Stomach (tissue), 8 donors: ENCODE measurements at regions not wholly inside any gene's neighbourhood (a gene's known extent, or its start where the extent isn't known, plus 50 kb on each side); places are given as distances from the start of the nearest gene placed in this dataset.

Experiments used
- DNase-seq, 2 donors: peaks; one replicate each; pipeline versions ENCODE4 v3.0.0 to v3.0.0-alpha.2; 2013 to 2019
- H3K27ac ChIP-seq, 5 donors: fragments of 200-600 bp in 4 of 5; sonication (generic) in 4 of 5; one replicate each; pipeline ENCODE4 v1.5.1; 2013 to 2019; ENCODE audit warnings: mild to moderate bottlenecking in 1 of 5, moderate library complexity in 1 of 5
- H3K27me3 ChIP-seq, 3 donors: fragments of 200-600 bp; sonication (generic); one replicate each; pipeline ENCODE4 v1.5.1; 2017 to 2019; ENCODE audit warnings: mixed run types in 1 of 3
- H3K36me3 ChIP-seq, 4 donors: fragments of 200-600 bp; sonication (generic); 1 replicate in 3 of 4; 2 replicates in 1 of 4; pipeline ENCODE4 v1.5.1; 2016 to 2019
- H3K4me1 ChIP-seq, 4 donors: fragments of 200-600 bp; sonication (generic); one replicate each; pipeline ENCODE4 v1.5.1; 2016 to 2019
- H3K4me3 ChIP-seq, 4 donors: fragments of 200-600 bp; sonication (generic) in 3 of 4; one replicate each; pipeline ENCODE4 v1.5.1; 2016 to 2019; ENCODE audit warnings: mild to moderate bottlenecking in 1 of 4
- H3K9me3 ChIP-seq, 4 donors: fragments of 200-600 bp; sonication (generic); one replicate each; pipeline ENCODE4 v1.5.1; 2016 to 2019
- EP300 ChIP-seq: sonication (generic); formaldehyde crosslinking; IDR thresholded peaks from one replicate; pipeline ENCODE4 v1.6.1; 2017; ENCODE audit warnings: antibody characterized with exemption
- POLR2A ChIP-seq, 4 donors: fragments of 450-650 bp; IDR thresholded peaks; one replicate each; pipeline ENCODE4 v1.6.1; 2016; ENCODE audit warnings: antibody characterized with exemption in 4 of 4, control low read depth in 2 of 4, mild to moderate bottlenecking in 1 of 4, moderate library complexity in 1 of 4
- POLR2AphosphoS5 ChIP-seq, 3 donors: sonication (generic); formaldehyde crosslinking; IDR thresholded peaks; one replicate each; pipeline ENCODE4 v1.6.1; 2016; ENCODE audit warnings: antibody characterized with exemption in 3 of 3
- WGBS, 5 donors: extraction: QIAGEN DNeasy Blood & Tissue Kit in 3 of 5; methylation state at CpG; one replicate each; pipeline versions ENCODE4 v1.1.5 to v1.1.7; 2013 to 2018; 5-methylcytosine and 5-hydroxymethylcytosine counted together
- intact Hi-C: fragments of 100-400 bp; cut with DNase I; formaldehyde crosslinking; loops from one replicate; pipeline ENCODE4 v1.15.1; 2023; ENCODE audit warnings: low total_unique reads
- TF ChIP-seq, protein P1 (sequence below), 7 experiments: fragments of 450-650 bp in 4 of 7; fragments of 200-600 bp in 3 of 7; sonication (generic) in 3 of 7; IDR thresholded peaks; one replicate each; pipeline ENCODE4 v1.5.1; 2016 to 2019; ENCODE audit warnings: antibody characterized with exemption in 7 of 7, control low read depth in 2 of 7, mild to moderate bottlenecking in 1 of 7
- donor health status: healthy with polysubstance abuse.
- donor health status: Bipolar disorder and iron deficiency.
- donor health status: healthy.

DNA sequence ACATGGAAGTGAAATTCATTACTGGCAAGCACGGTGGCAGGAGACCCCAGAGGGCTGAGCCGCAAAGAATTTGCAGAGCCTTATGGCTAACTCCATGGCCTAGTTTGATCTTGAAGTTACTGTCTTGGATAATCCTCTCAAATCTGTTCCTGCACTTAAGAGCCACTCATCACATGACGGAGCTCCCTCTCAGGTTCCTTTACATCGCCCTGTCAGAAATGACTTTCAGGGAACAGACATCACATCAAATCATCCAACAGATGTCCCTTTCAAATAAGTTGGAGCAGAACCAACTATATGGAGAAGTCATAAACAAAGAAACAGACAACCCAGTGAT, 328.8 kb upstream of the THBS1 start:
- H3K9me3 ChIP-seq = no peaks in the 10 kb centered on the region
- no peak overlapping the region for H3K27ac ChIP-seq
- intact Hi-C loops = no loop called here
- no peaks in the 10 kb centered on the region for H3K4me1 ChIP-seq
- no peaks in the 10 kb centered on the region for H3K27me3 ChIP-seq
- TF ChIP-seq, protein P1, sequence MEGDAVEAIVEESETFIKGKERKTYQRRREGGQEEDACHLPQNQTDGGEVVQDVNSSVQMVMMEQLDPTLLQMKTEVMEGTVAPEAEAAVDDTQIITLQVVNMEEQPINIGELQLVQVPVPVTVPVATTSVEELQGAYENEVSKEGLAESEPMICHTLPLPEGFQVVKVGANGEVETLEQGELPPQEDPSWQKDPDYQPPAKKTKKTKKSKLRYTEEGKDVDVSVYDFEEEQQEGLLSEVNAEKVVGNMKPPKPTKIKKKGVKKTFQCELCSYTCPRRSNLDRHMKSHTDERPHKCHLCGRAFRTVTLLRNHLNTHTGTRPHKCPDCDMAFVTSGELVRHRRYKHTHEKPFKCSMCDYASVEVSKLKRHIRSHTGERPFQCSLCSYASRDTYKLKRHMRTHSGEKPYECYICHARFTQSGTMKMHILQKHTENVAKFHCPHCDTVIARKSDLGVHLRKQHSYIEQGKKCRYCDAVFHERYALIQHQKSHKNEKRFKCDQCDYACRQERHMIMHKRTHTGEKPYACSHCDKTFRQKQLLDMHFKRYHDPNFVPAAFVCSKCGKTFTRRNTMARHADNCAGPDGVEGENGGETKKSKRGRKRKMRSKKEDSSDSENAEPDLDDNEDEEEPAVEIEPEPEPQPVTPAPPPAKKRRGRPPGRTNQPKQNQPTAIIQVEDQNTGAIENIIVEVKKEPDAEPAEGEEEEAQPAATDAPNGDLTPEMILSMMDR (IDR thresholded peaks at IDR 0.05) = no peak
- H3K36me3 ChIP-seq = no peaks in the 10 kb centered on the region
- H3K4me3 ChIP-seq = no peak overlapping the region
- no peak for DNase-seq
- WGBS, 5 donors = 86 to 92% (median 92%) methylated on average over 4 of the region's 4 CpGs

DNA sequence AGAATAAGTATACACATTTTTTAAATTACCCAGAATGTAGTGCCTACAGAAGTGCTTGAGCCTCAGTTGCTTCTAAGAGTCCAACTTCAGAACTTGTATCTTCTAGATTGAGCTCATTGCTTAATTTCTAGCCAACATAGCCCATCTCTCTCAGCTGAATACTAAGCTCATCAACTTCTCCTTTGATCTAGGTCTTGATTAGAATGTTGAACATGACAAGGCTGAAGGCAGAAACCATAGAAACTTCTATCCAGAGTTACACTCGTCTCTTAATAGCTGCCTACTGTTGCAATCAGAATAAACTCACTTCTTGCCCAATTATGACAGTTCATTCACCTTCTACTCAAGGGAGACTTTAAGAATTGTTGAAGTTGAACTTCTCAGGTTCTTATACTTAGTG, 327.3 kb upstream of the THBS1 start:
- H3K27ac ChIP-seq = no peak overlapping the region
- WGBS, 5 donors = 78 to 94% (median 84%) methylated on average over 1 of the region's 1 CpG
- H3K27me3 ChIP-seq = no peaks in the 10 kb centered on the region
- H3K4me1 ChIP-seq = no peaks in the 10 kb centered on the region
- no peaks in the 10 kb centered on the region for H3K9me3 ChIP-seq
- H3K36me3 ChIP-seq = no peaks in the 10 kb centered on the region
- DNase-seq = no peak
- no peak for TF ChIP-seq EP300
- no peak for TF ChIP-seq POLR2AphosphoS5 (IDR thresholded peaks at IDR 0.05)
- TF ChIP-seq, protein P1 (IDR thresholded peaks at IDR 0.05) = no peak
- no peak for TF ChIP-seq POLR2A (IDR thresholded peaks at IDR 0.05)
- intact Hi-C loops = no loop called here
- H3K4me3 ChIP-seq = no peak overlapping the region

DNA sequence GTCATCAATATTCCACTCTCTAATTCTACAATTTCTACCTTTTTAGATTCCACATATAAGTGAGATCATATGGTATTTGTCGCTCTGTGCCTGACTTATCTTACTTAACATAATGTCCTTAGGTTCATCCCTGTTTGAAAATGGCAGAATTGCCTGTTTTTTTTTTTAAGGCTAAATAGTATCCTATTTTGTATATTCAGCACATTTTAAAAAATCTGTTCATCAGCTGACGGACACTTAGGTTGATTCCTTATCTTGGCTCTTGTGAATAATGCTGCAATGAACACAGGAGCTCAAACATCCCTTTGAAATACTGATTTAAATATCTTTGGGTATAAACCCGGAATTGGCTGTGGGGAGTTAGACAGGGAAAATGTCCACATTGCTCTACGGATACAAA, 326.7 kb upstream of the THBS1 start:
- H3K27me3 ChIP-seq = no peaks in the 10 kb centered on the region
- intact Hi-C loops = no loop called here
- H3K27ac ChIP-seq = no peak overlapping the region
- H3K9me3 ChIP-seq = no peaks in the 10 kb centered on the region
- H3K4me1 ChIP-seq = no peaks in the 10 kb centered on the region
- no peaks in the 10 kb centered on the region for H3K36me3 ChIP-seq
- no peak for DNase-seq
- TF ChIP-seq EP300 (no peak), POLR2AphosphoS5 (IDR thresholded peaks at IDR 0.05) (no peak)
- WGBS, 5 donors = 94 to 97% (median 95%) methylated on average over 4 of the region's 4 CpGs
- H3K4me3 ChIP-seq = no peak overlapping the region

DNA sequence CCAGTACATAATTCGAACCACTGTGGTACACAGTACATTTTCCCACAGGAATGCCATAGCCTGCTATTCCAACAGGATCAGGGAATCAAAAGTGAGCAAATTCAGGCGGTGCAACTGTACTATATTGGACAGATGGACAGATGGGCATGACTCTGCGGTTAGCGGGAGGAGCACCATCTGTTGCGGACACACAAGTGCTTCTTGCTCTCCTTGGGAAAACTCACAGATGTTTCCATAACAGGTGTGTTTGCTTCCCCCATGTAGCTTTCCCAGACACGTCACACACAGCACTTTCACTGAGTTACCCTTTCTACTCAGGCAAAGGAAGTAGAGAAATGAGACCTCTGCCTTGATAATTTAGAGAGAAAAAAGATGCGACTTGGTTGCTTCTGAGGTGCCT, 325.1 kb upstream of the THBS1 start:
- intact Hi-C loops = no loop called here
- Histone ChIP-seq H3K27me3 (no peaks in the 10 kb centered on the region), H3K9me3 (no peaks in the 10 kb centered on the region), H3K4me3 (no peak overlapping the region), H3K4me1 (no peaks in the 10 kb centered on the region), H3K36me3 (no peaks in the 10 kb centered on the region), H3K27ac (no peak overlapping the region)
- TF ChIP-seq, protein P1 (IDR thresholded peaks at IDR 0.05) = no peak
- no peak for TF ChIP-seq POLR2A (IDR thresholded peaks at IDR 0.05)
- TF ChIP-seq POLR2AphosphoS5 (IDR thresholded peaks at IDR 0.05) = no peak
- TF ChIP-seq EP300 = no peak
- WGBS, 5 donors = 90 to 94% (median 91%) methylated on average over 7 of the region's 7 CpGs
- peak in 1 of 2 donors; percentile 71 for DNase-seq

- intact Hi-C loops = no loop called here
- Histone ChIP-seq H3K27me3 (no peaks in the 10 kb centered on the region), H3K27ac (no peak overlapping the region), H3K36me3 (no peaks in the 10 kb centered on the region), H3K4me3 (no peak overlapping the region), H3K4me1 (no peaks in the 10 kb centered on the region), H3K9me3 (no peaks in the 10 kb centered on the region)
- 86 to 100% (median 89%) methylated on average over 1 of the region's 1 CpG for WGBS, 5 donors
- TF ChIP-seq, protein P1 (IDR thresholded peaks at IDR 0.05) = no peak
- TF ChIP-seq POLR2A (IDR thresholded peaks at IDR 0.05) (no peak), EP300 (no peak), POLR2AphosphoS5 (IDR thresholded peaks at IDR 0.05) (no peak)
- no peak for DNase-seq
Observed at GRCh38 chr15:39260391-39260790, 320.5 kb upstream of the THBS1 start.
